ENCODE measurements at regions not wholly inside any gene's neighbourhood (a gene's known extent, or its start where the extent isn't known, plus 50 kb on each side); places are given as distances from the start of the nearest gene placed in this dataset.

GRCh38 chr10:131022981-131023380 lies 288.5 kb downstream of the TCERG1L start:
- TF ChIP-seq ZFX (IDR thresholded peaks at IDR 0.05) (no peak), CTCF (conservative IDR thresholded peaks at IDR 0.05) (no peak)
- no peak overlapping the region for H3K27ac ChIP-seq

- TF ChIP-seq CTCF (conservative IDR thresholded peaks at IDR 0.05) (no peak), ZFX (IDR thresholded peaks at IDR 0.05) (no peak)
- no peak overlapping the region for H3K27ac ChIP-seq
Observed at GRCh38 chr10:131024259-131025131, 287.0 kb downstream of the TCERG1L start.

GRCh38 chr10:131025333-131025732 lies 286.2 kb downstream of the TCERG1L start:
- no peak overlapping the region for H3K27ac ChIP-seq
- TF ChIP-seq ZFX (IDR thresholded peaks at IDR 0.05) (no peak), CTCF (conservative IDR thresholded peaks at IDR 0.05) (no peak)

GRCh38 chr10:131027256-131027655 lies 284.3 kb downstream of the TCERG1L start:
- no peak overlapping the region for H3K27ac ChIP-seq
- no peak for TF ChIP-seq ZFX (IDR thresholded peaks at IDR 0.05)
- TF ChIP-seq CTCF (conservative IDR thresholded peaks at IDR 0.05) = no peak

- TF ChIP-seq CTCF (conservative IDR thresholded peaks at IDR 0.05) = no peak
- no peak for TF ChIP-seq ZFX (IDR thresholded peaks at IDR 0.05)
- H3K27ac ChIP-seq = no peak overlapping the region
Observed at GRCh38 chr10:131031346-131031745, 280.2 kb downstream of the TCERG1L start.

GRCh38 chr10:131032329-131033165 lies 279.0 kb downstream of the TCERG1L start:
- no peak overlapping the region for H3K27ac ChIP-seq
- no peak for TF ChIP-seq CTCF (conservative IDR thresholded peaks at IDR 0.05)
- TF ChIP-seq ZFX (IDR thresholded peaks at IDR 0.05) = no peak
